GM23338 (cell line): ENCODE measurements at regions not wholly inside any gene's neighbourhood (a gene's known extent, or its start where the extent isn't known, plus 50 kb on each side); places are given as distances from the start of the nearest gene placed in this dataset.

ENCODE experiments used
- ATAC-seq: fragments of 200-7000 bp; cut with Tn5 transposase; 3 replicates; pipeline ENCODE4 v1.9.1; 2020
- DNase-seq: peaks from one replicate; pipeline ENCODE4 v3.0.0-alpha.2; 2015; ENCODE audit warnings: low spot score
- H2AFZ ChIP-seq: fragments of 200-600 bp; sonication (generic); 2 replicates; pipeline ENCODE4 v1.8.0; 2016; ENCODE audit warnings: antibody characterized with exemption, mild to moderate bottlenecking, moderate library complexity
- H3F3A ChIP-seq: fragments of 200-600 bp; sonication (generic); replicated peaks from 2 replicates; pipeline ENCODE4 v1.8.0; 2017; ENCODE audit warnings: antibody characterized with exemption, mixed run types, low read depth
- H3K27ac ChIP-seq: fragments of 200-600 bp; sonication (generic); 2 replicates; pipeline ENCODE4 v1.6.1; 2016; ENCODE audit warnings: low read depth
- H3K27me3 ChIP-seq: fragments of 200-600 bp; sonication (generic); 2 replicates; pipeline ENCODE4 v1.8.0; 2016; ENCODE audit warnings: mild to moderate bottlenecking, mixed run types, moderate library complexity; ENCODE audit not compliant: insufficient read depth
- H3K36me3 ChIP-seq: fragments of 200-600 bp; sonication (generic); 2 replicates; pipeline ENCODE4 v1.8.0; 2016; ENCODE audit warnings: mild to moderate bottlenecking; ENCODE audit not compliant: insufficient read depth
- H3K4me1 ChIP-seq: fragments of 200-600 bp; sonication (generic); 2 replicates; pipeline ENCODE4 v1.8.0; 2016; ENCODE audit warnings: mild to moderate bottlenecking, moderate library complexity; ENCODE audit not compliant: insufficient read depth
- H3K4me2 ChIP-seq: fragments of 200-600 bp; sonication (generic); 2 replicates; pipeline ENCODE4 v1.7.1; 2017; ENCODE audit warnings: mixed run types
- H3K4me3 ChIP-seq: fragments of 200-600 bp; sonication (generic); 2 replicates; pipeline ENCODE4 v1.6.1; 2016; ENCODE audit warnings: mixed run types
- H3K79me2 ChIP-seq: fragments of 200-600 bp; sonication (generic); replicated peaks from 2 replicates; pipeline ENCODE4 v1.8.0; 2017; ENCODE audit warnings: mild to moderate bottlenecking; ENCODE audit not compliant: insufficient read depth
- H3K9me2 ChIP-seq: fragments of 200-600 bp; sonication (generic); 2 replicates; pipeline ENCODE4 v1.8.0; 2017; ENCODE audit not compliant: insufficient read depth
- H4K20me1 ChIP-seq: fragments of 200-600 bp; sonication (generic); replicated peaks from 2 replicates; pipeline ENCODE4 v1.8.0; 2017; ENCODE audit warnings: mild to moderate bottlenecking; ENCODE audit not compliant: insufficient read depth
- H3K27ac Mint-ChIP-seq: 2 replicates; pipeline ENCODE4 v1.8.0; 2020; ENCODE audit warnings: inconsistent platforms, mild to moderate bottlenecking, moderate library complexity, mixed read lengths
- H3K27me3 Mint-ChIP-seq: 3 replicates; pipeline ENCODE4 v1.8.0; 2022; ENCODE audit warnings: low read depth, mild to moderate bottlenecking, moderate library complexity, mixed read lengths, inconsistent platforms; ENCODE audit not compliant: insufficient read depth, poor library complexity
- H3K36me3 Mint-ChIP-seq: 3 replicates; pipeline ENCODE4 v1.8.0; 2021; ENCODE audit warnings: low read depth, mild to moderate bottlenecking, inconsistent platforms, moderate library complexity, mixed read lengths
- H3K4me1 Mint-ChIP-seq: 3 replicates; pipeline ENCODE4 v1.8.0; 2020; ENCODE audit warnings: mild to moderate bottlenecking, inconsistent platforms, mixed read lengths
- H3K4me3 Mint-ChIP-seq: 3 replicates; pipeline ENCODE4 v1.8.0; 2021; ENCODE audit warnings: moderate library complexity, mild to moderate bottlenecking, inconsistent platforms, mixed read lengths
- H3K9me3 Mint-ChIP-seq: 3 replicates; pipeline ENCODE4 v1.8.0; 2020; ENCODE audit warnings: moderate library complexity, mild to moderate bottlenecking, inconsistent platforms, mixed read lengths
- CTCF ChIP-seq, 2 experiments: fragments of 200-600 bp in 1 of 2; sonication (generic) in 1 of 2; conservative IDR thresholded peaks; 2 replicates each; pipeline versions ENCODE4 v1.5.1 to v1.6.1; 2016 to 2017; ENCODE audit warnings: antibody characterized with exemption in 2 of 2, low read depth in 2 of 2, mild to moderate bottlenecking in 2 of 2, moderate library complexity in 1 of 2
- EZH2 ChIP-seq: fragments of 200-600 bp; sonication (generic); IDR thresholded peaks from one replicate; pipeline ENCODE4 v1.8.0; 2017; ENCODE audit warnings: antibody characterized with exemption, mild to moderate bottlenecking, low read depth; ENCODE audit not compliant: unreplicated experiment
- JUNB ChIP-seq: IDR thresholded peaks from one replicate; pipeline ENCODE4 v1.6.1; 2016; ENCODE audit warnings: antibody characterized with exemption; ENCODE audit not compliant: unreplicated experiment
- POLR2AphosphoS5 ChIP-seq: IDR thresholded peaks from 2 replicates; pipeline ENCODE4 v1.6.1; 2016; ENCODE audit warnings: antibody characterized with exemption, low read depth
- ZNF331 ChIP-seq: fragments of 250-450 bp; sonication (Bioruptor Pico); IDR thresholded peaks from 2 replicates; pipeline ENCODE4 v1.5.0; 2020; ENCODE audit warnings: low read depth, mild to moderate bottlenecking, moderate library complexity
- ZNF462 ChIP-seq: fragments of 250-450 bp; sonication (Bioruptor Pico); IDR thresholded peaks from 2 replicates; pipeline ENCODE4 v1.5.0; 2020; ENCODE audit warnings: mild to moderate bottlenecking, moderate library complexity
- TF ChIP-seq, protein P1 (sequence below): IDR thresholded peaks from one replicate; pipeline ENCODE4 v1.6.1; 2018; ENCODE audit warnings: antibody characterized with exemption; ENCODE audit not compliant: unreplicated experiment
- TF ChIP-seq, protein P2 (sequence below): IDR thresholded peaks from 2 replicates; pipeline ENCODE4 v1.6.1; 2016; ENCODE audit warnings: antibody characterized with exemption

DNA sequence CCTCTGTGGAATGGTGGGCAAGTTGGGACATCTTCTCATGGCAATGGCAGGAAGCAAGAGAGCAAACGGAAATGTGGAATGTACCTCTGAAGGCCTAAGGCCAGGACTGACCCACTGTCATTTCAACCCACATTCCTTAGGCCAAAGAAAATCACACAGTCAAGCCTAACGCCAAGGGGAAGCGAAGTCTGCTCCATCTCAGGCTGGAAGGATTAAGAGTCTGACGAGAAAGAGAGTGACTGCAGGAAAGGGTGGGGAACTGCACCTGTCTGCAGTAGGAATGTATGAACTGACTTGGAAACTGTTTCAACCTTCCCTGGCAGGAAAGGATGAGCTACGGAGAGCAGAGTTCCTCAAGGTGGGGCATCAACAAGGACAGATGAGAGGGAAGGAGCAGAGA is 90.2 kb upstream of the TAS2R1 start (continued):
- TF ChIP-seq ZNF462 (CRISPR knock-in tag), result no peak
- TF ChIP-seq ZNF331, result no peak
- TF ChIP-seq CTCF (conservative IDR thresholded peaks at IDR 0.05; ENCODE audit: low read depth in 2 of 2), result no peak
- TF ChIP-seq POLR2AphosphoS5, result no peak
- TF ChIP-seq EZH2, result no peak
- no peak for TF ChIP-seq JUNB

- Histone ChIP-seq H3K27ac (no peak overlapping the region), H3K36me3 (no peaks in the 10 kb centered on the region; the same call in 1 of the 2 replicates), H3K4me3 (no peak overlapping the region), H3K4me1 (no peaks in the 10 kb centered on the region), H3K79me2 (no peaks in the 10 kb centered on the region), H3K4me2 (no peak overlapping the region), H3F3A (no peaks in the 10 kb centered on the region), H2AFZ (0 out of 2 replicates have a peak overlapping the region, but pooled peaks have one; percentile 74), H4K20me1 (no peaks in the 10 kb centered on the region), H3K27me3 (no peaks in the 10 kb centered on the region), H3K9me2 (no peaks in the 10 kb centered on the region)
- Mint-ChIP-seq H3K4me3 (no peak overlapping the region), H3K27me3 (no peaks in the 10 kb centered on the region), H3K9me3 (no peaks in the 10 kb centered on the region), H3K36me3 (no peaks in the 10 kb centered on the region), H3K27ac (no peak overlapping the region), H3K4me1 (0 out of 3 replicates have a peak, but pooled peaks cover 2% of the 10 kb centered on the region)
- no peak for DNase-seq
- no peak for ATAC-seq
- TF ChIP-seq, protein P1, sequence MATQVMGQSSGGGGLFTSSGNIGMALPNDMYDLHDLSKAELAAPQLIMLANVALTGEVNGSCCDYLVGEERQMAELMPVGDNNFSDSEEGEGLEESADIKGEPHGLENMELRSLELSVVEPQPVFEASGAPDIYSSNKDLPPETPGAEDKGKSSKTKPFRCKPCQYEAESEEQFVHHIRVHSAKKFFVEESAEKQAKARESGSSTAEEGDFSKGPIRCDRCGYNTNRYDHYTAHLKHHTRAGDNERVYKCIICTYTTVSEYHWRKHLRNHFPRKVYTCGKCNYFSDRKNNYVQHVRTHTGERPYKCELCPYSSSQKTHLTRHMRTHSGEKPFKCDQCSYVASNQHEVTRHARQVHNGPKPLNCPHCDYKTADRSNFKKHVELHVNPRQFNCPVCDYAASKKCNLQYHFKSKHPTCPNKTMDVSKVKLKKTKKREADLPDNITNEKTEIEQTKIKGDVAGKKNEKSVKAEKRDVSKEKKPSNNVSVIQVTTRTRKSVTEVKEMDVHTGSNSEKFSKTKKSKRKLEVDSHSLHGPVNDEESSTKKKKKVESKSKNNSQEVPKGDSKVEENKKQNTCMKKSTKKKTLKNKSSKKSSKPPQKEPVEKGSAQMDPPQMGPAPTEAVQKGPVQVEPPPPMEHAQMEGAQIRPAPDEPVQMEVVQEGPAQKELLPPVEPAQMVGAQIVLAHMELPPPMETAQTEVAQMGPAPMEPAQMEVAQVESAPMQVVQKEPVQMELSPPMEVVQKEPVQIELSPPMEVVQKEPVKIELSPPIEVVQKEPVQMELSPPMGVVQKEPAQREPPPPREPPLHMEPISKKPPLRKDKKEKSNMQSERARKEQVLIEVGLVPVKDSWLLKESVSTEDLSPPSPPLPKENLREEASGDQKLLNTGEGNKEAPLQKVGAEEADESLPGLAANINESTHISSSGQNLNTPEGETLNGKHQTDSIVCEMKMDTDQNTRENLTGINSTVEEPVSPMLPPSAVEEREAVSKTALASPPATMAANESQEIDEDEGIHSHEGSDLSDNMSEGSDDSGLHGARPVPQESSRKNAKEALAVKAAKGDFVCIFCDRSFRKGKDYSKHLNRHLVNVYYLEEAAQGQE, result no peak
- TF ChIP-seq EZH2 (no peak), POLR2AphosphoS5 (no peak)
- TF ChIP-seq, protein P2, sequence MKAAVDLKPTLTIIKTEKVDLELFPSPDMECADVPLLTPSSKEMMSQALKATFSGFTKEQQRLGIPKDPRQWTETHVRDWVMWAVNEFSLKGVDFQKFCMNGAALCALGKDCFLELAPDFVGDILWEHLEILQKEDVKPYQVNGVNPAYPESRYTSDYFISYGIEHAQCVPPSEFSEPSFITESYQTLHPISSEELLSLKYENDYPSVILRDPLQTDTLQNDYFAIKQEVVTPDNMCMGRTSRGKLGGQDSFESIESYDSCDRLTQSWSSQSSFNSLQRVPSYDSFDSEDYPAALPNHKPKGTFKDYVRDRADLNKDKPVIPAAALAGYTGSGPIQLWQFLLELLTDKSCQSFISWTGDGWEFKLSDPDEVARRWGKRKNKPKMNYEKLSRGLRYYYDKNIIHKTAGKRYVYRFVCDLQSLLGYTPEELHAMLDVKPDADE, result no peak
Observed at GRCh38 chr5:9716838-9717281, 86.7 kb upstream of the TAS2R1 start.
